Heart left ventricle (tissue), 16 donors: ENCODE measurements at regions not wholly inside any gene's neighbourhood (a gene's known extent, or its start where the extent isn't known, plus 50 kb on each side); places are given as distances from the start of the nearest gene placed in this dataset.
A peak's percentile ranks its signal among the peaks of the same experiment; 100 is the strongest.

ENCODE experiments used
- ATAC-seq, 4 donors: fragments of 200-7000 bp; cut with Tn5 transposase; one replicate each; pipeline ENCODE4 v1.9.1; 2020 to 2022; ENCODE audit warnings: moderate library complexity in 4 of 4, mild to moderate bottlenecking in 3 of 4, moderate number of reproducible peaks in 1 of 4
- DNase-seq, 5 donors: peaks; one replicate each; pipeline ENCODE4 v3.0.0-alpha.2; 2020
- H3K27ac ChIP-seq, 12 donors: fragments of 200-600 bp; sonication (generic) in 4 of 12; one replicate each; pipeline versions ENCODE4 v1.5.0 to v1.8.0; 2016 to 2022; ENCODE audit warnings: mild to moderate bottlenecking in 2 of 12
- H3K27me3 ChIP-seq, 9 donors: fragments of 200-600 bp; sonication (generic) in 2 of 9; one replicate each; pipeline versions ENCODE4 v1.5.1 to v1.8.0; 2016 to 2022; ENCODE audit warnings: mild to moderate bottlenecking in 3 of 9
- H3K36me3 ChIP-seq, 9 donors: fragments of 200-600 bp; sonication (generic) in 2 of 9; one replicate each; pipeline versions ENCODE4 v1.5.0 to v1.8.0; 2018 to 2022; ENCODE audit warnings: mild to moderate bottlenecking in 2 of 9
- H3K4me1 ChIP-seq, 12 donors: fragments of 200-600 bp; sonication (generic) in 4 of 12; one replicate each; pipeline versions ENCODE4 v1.5.0 to v1.8.0; 2016 to 2022; ENCODE audit warnings: mild to moderate bottlenecking in 3 of 12
- H3K4me3 ChIP-seq, 12 donors: fragments of 200-600 bp; sonication (generic) in 4 of 12; one replicate each; pipeline versions ENCODE4 v1.5.0 to v1.8.0; 2017 to 2022; ENCODE audit warnings: mild to moderate bottlenecking in 9 of 12, moderate library complexity in 4 of 12
- H3K9me3 ChIP-seq, 12 donors: fragments of 200-600 bp; sonication (generic) in 4 of 12; one replicate each; pipeline versions ENCODE4 v1.5.0 to v1.8.0; 2016 to 2022; ENCODE audit warnings: mild to moderate bottlenecking in 1 of 12
- CTCF ChIP-seq, 12 donors: fragments of 200-600 bp; sonication (generic) in 4 of 12; IDR thresholded peaks; one replicate each; pipeline versions ENCODE4 v1.5.0 to v1.8.0; 2018 to 2022; ENCODE audit warnings: antibody characterized with exemption in 12 of 12, mild to moderate bottlenecking in 5 of 12
- POLR2A ChIP-seq, 2 donors: fragments of 450-650 bp; IDR thresholded peaks; one replicate each; pipeline ENCODE4 v1.6.1; 2017; ENCODE audit warnings: antibody characterized with exemption in 2 of 2, mild to moderate bottlenecking in 2 of 2, moderate library complexity in 2 of 2
- WGBS, 4 donors: extraction: QIAGEN DNeasy Blood & Tissue Kit in 2 of 4; methylation state at CpG; one replicate each; pipeline versions ENCODE4 v1.1.5 to v1.1.7; 2013 to 2018; 5-methylcytosine and 5-hydroxymethylcytosine counted together
- intact Hi-C, 10 donors: fragments of 100-400 bp; cut with DNase I; formaldehyde crosslinking; loops; one replicate each; pipeline versions ENCODE4 v1.11.1 to v1.14.2; 2022
- donor health status: ischemic (EF 13 %, LVEDD 7.1; RV severe dilation, severe dysfunction).
- donor health status: healthy with polysubstance abuse.
- donor health status: DM: no; HTN: yes; CAD: no.
- donor health status: DM: no; HTN: no; CAD: no.
- donor health status: ischemic (EF 25% LVEDD 6.9; RV normal size, moderate dysfunction).
- donor health status: ischemic (EF 25% LVEDD 5.7; RV mildly dilated, moderate dysfunction).
- donor health status: healthy.
- donor health status: DM: yes; HTN: yes; CAD: no.
- donor health status: ischemic (EF 35%, LVEDD 5.7; RV mildly dilated, moderate dysfunction).
- donor health status: nonischemic (EF 11% LVEDD 7.7; RV severe dilation, severe dysfunction).
- donor health status: DM: yes; HTN: yes; CAD: no.
- donor health status: PGD.
- donor health status: ischemic (EF 29% LVEDD 5.4; RV normal size, mild dysfunction).
- donor health status: nonischemic (EF 23%, LVEDD 6.1; RV moderate dilation, normal function).

DNA sequence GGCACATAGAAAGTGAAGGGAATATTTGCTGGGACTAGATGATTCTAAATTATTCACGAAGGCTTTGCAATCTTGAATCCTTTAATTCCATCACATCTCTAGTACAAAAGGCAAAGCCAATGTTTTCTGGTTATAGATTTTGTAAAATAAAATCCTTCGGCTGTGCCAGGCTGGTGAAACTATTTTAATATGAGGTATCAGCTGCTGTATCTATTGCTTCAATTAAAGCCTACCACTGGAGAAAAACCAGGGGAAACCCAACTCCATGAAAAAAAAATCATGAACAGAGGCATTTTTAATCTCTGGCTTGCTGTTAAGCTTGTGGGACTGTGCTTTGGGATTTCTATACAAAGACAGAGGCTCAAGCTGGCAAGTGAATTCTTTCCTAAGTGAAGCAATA is 271.8 kb downstream of the QKI start:
- Histone ChIP-seq H3K4me1 (no peaks in the 10 kb centered on the region), H3K4me3 (no peak overlapping the region), H3K9me3 (peaks cover 0 to 13% (median 0%) of the 10 kb centered on the region in 12 donors), H3K27ac (no peak overlapping the region), H3K36me3 (no peaks in the 10 kb centered on the region), H3K27me3 (no peaks in the 10 kb centered on the region)
- TF ChIP-seq POLR2A (IDR thresholded peaks at IDR 0.05) = no peak
- no peak for TF ChIP-seq CTCF (IDR thresholded peaks at IDR 0.05)
- intact Hi-C loops = no loop called here
- 89 to 94% (median 92%) methylated on average over 2 of the region's 2 CpGs for WGBS, 4 donors
- DNase-seq = no peak
- ATAC-seq = no peak

GRCh38 chr6:163683105-163683622 is 268.6 kb downstream of the QKI start:
- DNase-seq (no peak), ATAC-seq (no peak)
- Histone ChIP-seq H3K9me3 (peaks cover 0 to 13% (median 0%) of the 10 kb centered on the region in 12 donors), H3K27me3 (no peaks in the 10 kb centered on the region), H3K36me3 (no peaks in the 10 kb centered on the region), H3K4me1 (peaks cover 0 to 8% (median 0%) of the 10 kb centered on the region in 12 donors), H3K27ac (no peak overlapping the region), H3K4me3 (no peak overlapping the region)
- intact Hi-C loops = no loop called here
- 98 to 100% (median 100%) methylated on average over 1 of the region's 1 CpG for WGBS, 4 donors
- TF ChIP-seq POLR2A (IDR thresholded peaks at IDR 0.05) = no peak
- TF ChIP-seq CTCF (IDR thresholded peaks at IDR 0.05) = no peak

- no peaks in the 10 kb centered on the region for H3K27me3 ChIP-seq
- peaks cover 0 to 8% (median 0%) of the 10 kb centered on the region in 12 donors for H3K4me1 ChIP-seq
- peaks cover 0 to 13% (median 0%) of the 10 kb centered on the region in 12 donors for H3K9me3 ChIP-seq
- intact Hi-C loops = no loop called here
- H3K27ac ChIP-seq = no peak overlapping the region
- ATAC-seq (peak in 2 of 4 donors; percentile 41), DNase-seq (no peak)
- TF ChIP-seq CTCF (IDR thresholded peaks at IDR 0.05) (no peak), POLR2A (IDR thresholded peaks at IDR 0.05) (no peak)
- 34 to 44% (median 38%) methylated on average over 4 to 5 of the region's 5 CpGs for WGBS, 4 donors
- H3K36me3 ChIP-seq = no peaks in the 10 kb centered on the region
- no peak overlapping the region for H3K4me3 ChIP-seq
Measured at GRCh38 chr6:163679753-163680152, 265.2 kb downstream of the QKI start.

DNA sequence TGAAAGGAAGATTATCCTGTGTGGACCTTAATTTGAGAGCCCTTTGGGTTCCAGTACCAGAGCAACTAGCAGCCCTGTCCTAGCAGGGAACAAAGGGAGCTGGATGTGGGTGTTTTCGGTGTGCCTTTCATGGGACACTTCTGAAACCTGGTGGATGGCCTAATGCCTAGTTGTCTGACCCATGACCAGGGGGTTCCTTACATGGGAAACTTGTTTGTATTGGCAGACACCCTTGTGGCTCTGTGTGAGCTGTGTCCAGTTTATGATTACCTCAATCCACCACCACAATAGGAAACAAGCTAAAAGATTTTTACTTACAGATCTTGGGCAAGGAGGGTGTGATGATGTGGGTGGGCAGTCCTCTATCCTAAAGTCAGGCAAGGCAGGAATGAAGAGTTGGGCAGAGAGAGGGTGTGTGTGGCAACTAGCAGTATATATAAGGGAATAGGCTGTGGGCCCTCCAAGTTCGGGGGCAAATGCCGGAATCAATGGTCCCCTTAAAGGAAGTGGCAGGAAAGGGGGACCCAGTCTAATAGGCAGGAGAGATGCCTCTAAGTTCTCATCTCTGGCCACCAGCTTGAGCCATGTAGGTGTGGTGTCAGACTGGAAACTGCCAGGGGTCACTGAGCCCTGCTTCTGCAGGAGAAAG is 264.6 kb downstream of the QKI start:
- peaks cover 0 to 8% (median 0%) of the 10 kb centered on the region in 12 donors for H3K4me1 ChIP-seq
- H3K9me3 ChIP-seq = peaks cover 0 to 13% (median 0%) of the 10 kb centered on the region in 12 donors
- no peak overlapping the region for H3K4me3 ChIP-seq
- H3K36me3 ChIP-seq = no peaks in the 10 kb centered on the region
- no peak for TF ChIP-seq POLR2A (IDR thresholded peaks at IDR 0.05)
- no peak for TF ChIP-seq CTCF (IDR thresholded peaks at IDR 0.05)
- ATAC-seq (peak in 1 of 4 donors; percentile 51), DNase-seq (no peak)
- intact Hi-C loops = no loop called here
- WGBS, 4 donors = 93 to 97% (median 94%) methylated on average over 3 of the region's 3 CpGs
- no peak overlapping the region for H3K27ac ChIP-seq
- H3K27me3 ChIP-seq = no peaks in the 10 kb centered on the region
